ENCODE measurements at regions not wholly inside any gene's neighbourhood (a gene's known extent, or its start where the extent isn't known, plus 50 kb on each side); places are given as distances from the start of the nearest gene placed in this dataset.
"Not testable (repeated sequence)": the region's sequence is repeated elsewhere in the genome, so short reads cannot be mapped to it uniquely, and the experiment has no call there.

DNA sequence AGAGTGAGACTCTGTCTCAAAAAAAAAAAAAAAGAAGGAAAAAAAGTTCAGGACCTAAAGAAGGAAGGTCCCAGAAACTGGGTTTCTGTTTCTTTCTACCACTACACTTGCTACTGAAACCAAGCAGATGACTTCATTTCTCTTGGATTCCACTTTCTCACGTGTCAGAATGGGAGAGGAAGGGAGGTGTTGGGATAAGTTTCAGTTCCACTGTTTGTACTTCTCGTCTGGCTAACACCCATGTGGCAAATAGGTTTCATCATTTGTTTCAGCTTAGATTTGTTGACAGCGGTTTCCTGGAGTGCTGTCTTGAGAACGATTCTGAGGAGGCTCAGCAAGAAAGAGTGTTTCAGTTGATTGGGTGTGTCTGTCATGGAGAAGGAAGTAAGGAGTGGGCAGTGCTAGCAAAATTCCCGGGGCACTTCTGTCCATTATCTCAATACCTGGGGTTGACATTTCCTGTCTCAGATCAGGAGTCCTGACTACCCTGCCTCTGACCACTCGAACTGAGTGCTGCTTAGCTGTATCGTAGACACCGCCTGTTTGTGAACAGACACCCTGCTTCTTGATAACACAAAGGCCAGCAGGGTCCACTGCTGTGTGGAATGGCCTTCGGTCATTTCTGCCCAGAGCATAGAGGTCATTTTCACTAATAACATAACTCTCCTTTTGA, 104.8 kb upstream of the SPDYE9 start:
- TF ChIP-seq CTCF (conservative IDR thresholded peaks at IDR 0.05; ENCODE audit: low read length); EZH2phosphoT487 (IDR thresholded peaks at IDR 0.05; ENCODE audit: borderline replicate concordance, low read depth, low read length): not testable (repeated sequence)
